Gastrocnemius medialis (tissue), 4 donors: ENCODE measurements at regions not wholly inside any gene's neighbourhood (a gene's known extent, or its start where the extent isn't known, plus 50 kb on each side); places are given as distances from the start of the nearest gene placed in this dataset.

Source experiments
- ATAC-seq, 2 donors: fragments of 150-250 bp; one replicate each; pipeline ENCODE4 v1.9.1; 2016
- DNase-seq, 2 donors: peaks; one replicate each; pipeline ENCODE4 v3.0.0-alpha.2; 2019
- H3K27ac ChIP-seq, 4 donors: fragments of 200-600 bp; sonication (generic); 1 replicate in 1 of 4; 2 replicates in 3 of 4; pipeline ENCODE4 v1.5.1; 2016 to 2018; ENCODE audit warnings: mild to moderate bottlenecking in 2 of 4, moderate library complexity in 1 of 4
- H3K27me3 ChIP-seq, 3 donors: fragments of 200-600 bp; sonication (generic) in 2 of 3; 1 replicate in 1 of 3; 2 replicates in 2 of 3; pipeline versions ENCODE4 v1.5.1 to v1.6.0; 2016 to 2019; ENCODE audit warnings: mild to moderate bottlenecking in 1 of 3, moderate library complexity in 1 of 3
- H3K36me3 ChIP-seq, 2 donors: fragments of 200-600 bp; sonication (generic) in 1 of 2; one replicate each; pipeline ENCODE4 v1.5.1; 2017 to 2018
- H3K4me1 ChIP-seq, 2 donors: fragments of 200-600 bp; sonication (generic) in 1 of 2; one replicate each; pipeline ENCODE4 v1.5.1; 2016 to 2017; ENCODE audit warnings: mild to moderate bottlenecking in 2 of 2
- H3K4me3 ChIP-seq, 4 donors: fragments of 200-600 bp; sonication (generic) in 3 of 4; 1 replicate in 1 of 4; 2 replicates in 3 of 4; pipeline ENCODE4 v1.5.1; 2016 to 2019; ENCODE audit warnings: mild to moderate bottlenecking in 2 of 4
- H3K9me3 ChIP-seq, 3 donors: fragments of 200-600 bp; sonication (generic) in 2 of 3; 1 replicate in 1 of 3; 2 replicates in 2 of 3; pipeline ENCODE4 v1.5.1; 2016 to 2019
- CTCF ChIP-seq, 5 experiments: fragments of 450-650 bp in 3 of 5; fragments of 200-600 bp in 2 of 5; sonication (generic) in 2 of 5; IDR thresholded peaks in 4 of 5; conservative IDR thresholded peaks in 1 of 5; 1 replicate in 4 of 5; 2 replicates in 1 of 5; pipeline ENCODE4 v1.5.1; 2016 to 2019; ENCODE audit warnings: antibody characterized with exemption in 5 of 5, mild to moderate bottlenecking in 3 of 5, moderate library complexity in 3 of 5
- POLR2A ChIP-seq, 2 donors: fragments of 450-650 bp; IDR thresholded peaks; one replicate each; pipeline ENCODE4 v1.6.1; 2017; ENCODE audit warnings: antibody characterized with exemption in 2 of 2, mild to moderate bottlenecking in 2 of 2, moderate library complexity in 2 of 2
- in situ Hi-C, 4 donors: fragments of 200-750 bp; cut with MboI; loops; one replicate each; pipeline versions ENCODE4 v1.15.0 to v1.8.0; 2017; ENCODE audit warnings: low sequenced_read_pairs in 4 of 4
- intact Hi-C: fragments of 100-400 bp; cut with DNase I; formaldehyde crosslinking; loops from one replicate; pipeline ENCODE4 v1.15.1; 2023; ENCODE audit warnings: low total_unique reads

- Histone ChIP-seq H3K4me1 (peaks cover 10 to 18% of the 10 kb centered on the region in 2 donors), H3K27ac (no peak overlapping the region), H3K36me3 (no peaks in the 10 kb centered on the region), H3K27me3 (no peaks in the 10 kb centered on the region), H3K4me3 (no peak overlapping the region), H3K9me3 (no peaks in the 10 kb centered on the region)
- TF ChIP-seq POLR2A (IDR thresholded peaks at IDR 0.05): no peak
- no peak for TF ChIP-seq CTCF (IDR thresholded peaks at IDR 0.05 in 4 of 5, conservative IDR thresholded peaks at IDR 0.05 in 1 of 5)
- in situ Hi-C loops (loop anchor here in 3 of 4 donors (5.0 to 25.0 kb wide), 4 partner anchors 180 to 657 kb away; no protein-coding TSS in a partner anchor), intact Hi-C loops (loop anchor here (10.0 kb wide), 2 partner anchors 137 to 477 kb away; no protein-coding TSS in a partner anchor)
- DNase-seq (no peak), ATAC-seq (no peak)
These were observed 127.7 kb downstream of the ALDH8A1 start for GRCh38 chr6:134821928-134822864.

GRCh38 chr6:134821397-134821796 lies 128.5 kb downstream of the ALDH8A1 start:
- Histone ChIP-seq H3K9me3 (no peaks in the 10 kb centered on the region), H3K27ac (no peak overlapping the region), H3K4me3 (no peak overlapping the region), H3K36me3 (no peaks in the 10 kb centered on the region), H3K27me3 (no peaks in the 10 kb centered on the region), H3K4me1 (peaks cover 3 to 12% of the 10 kb centered on the region in 2 donors)
- ATAC-seq (no peak), DNase-seq (no peak)
- in situ Hi-C loops: loop anchor here in 3 of 4 donors (5.0 to 25.0 kb wide), 4 partner anchors 179 to 657 kb away; no protein-coding TSS in a partner anchor
- intact Hi-C loops: loop anchor here (10.0 kb wide), 2 partner anchors 137 to 477 kb away; no protein-coding TSS in a partner anchor
- TF ChIP-seq POLR2A (IDR thresholded peaks at IDR 0.05) (no peak), CTCF (IDR thresholded peaks at IDR 0.05 in 4 of 5, conservative IDR thresholded peaks at IDR 0.05 in 1 of 5) (no peak)

- intact Hi-C loops: loop anchor here (10.0 kb wide), 2 partner anchors 135 to 475 kb away; no protein-coding TSS in a partner anchor
- no peak for DNase-seq
- in situ Hi-C loops: loop anchor here (5.0 to 25.0 kb wide), 5 partner anchors 178 to 665 kb away; no protein-coding TSS in a partner anchor
- Histone ChIP-seq H3K27me3 (no peaks in the 10 kb centered on the region), H3K27ac (no peak overlapping the region), H3K36me3 (no peaks in the 10 kb centered on the region), H3K9me3 (no peaks in the 10 kb centered on the region), H3K4me3 (no peak overlapping the region), H3K4me1 (peaks cover 0 to 10% of the 10 kb centered on the region in 2 donors)
- ATAC-seq: no peak
- TF ChIP-seq CTCF (IDR thresholded peaks at IDR 0.05 in 4 of 5, conservative IDR thresholded peaks at IDR 0.05 in 1 of 5): no peak
- TF ChIP-seq POLR2A (IDR thresholded peaks at IDR 0.05): no peak
These were observed 129.8 kb downstream of the ALDH8A1 start for GRCh38 chr6:134819863-134820800.

GRCh38 chr6:134819236-134819635 lies 130.7 kb downstream of the ALDH8A1 start:
- in situ Hi-C loops (loop anchor here in 3 of 4 donors (10.0 to 25.0 kb wide), 2 partner anchors 182 to 664 kb away; no protein-coding TSS in a partner anchor), intact Hi-C loops (no loop called here)
- TF ChIP-seq POLR2A (IDR thresholded peaks at IDR 0.05): no peak
- TF ChIP-seq CTCF (IDR thresholded peaks at IDR 0.05 in 4 of 5, conservative IDR thresholded peaks at IDR 0.05 in 1 of 5): no peak
- Histone ChIP-seq H3K36me3 (no peaks in the 10 kb centered on the region), H3K27me3 (no peaks in the 10 kb centered on the region), H3K4me3 (no peak overlapping the region), H3K4me1 (peaks cover 0 to 10% of the 10 kb centered on the region in 2 donors), H3K9me3 (no peaks in the 10 kb centered on the region), H3K27ac (no peak overlapping the region)
- DNase-seq: no peak
- no peak for ATAC-seq
